ENCODE measurements at regions not wholly inside any gene's neighbourhood (a gene's known extent, or its start where the extent isn't known, plus 50 kb on each side); places are given as distances from the start of the nearest gene placed in this dataset.
A peak's percentile ranks its signal among the peaks of the same experiment; 100 is the strongest.

GRCh38 chr13:38191016-38191415 lies 158.6 kb upstream of the UFM1 start:
- H3K4me1 Mint-ChIP-seq, result peaks cover 9% of the 10 kb centered on the region; the same call in 1 of the 3 replicates
- no peaks in the 10 kb centered on the region for H3K9me3 Mint-ChIP-seq
- Histone ChIP-seq H3K4me1 (ENCODE audit: insufficient read depth) (peaks cover 8% of the 10 kb centered on the region), H4K20me1 (replicated peaks; ENCODE audit: insufficient read depth) (no peaks in the 10 kb centered on the region), H3K4me3 (no peak overlapping the region), H3K27ac (ENCODE audit: low read depth) (no peak overlapping the region), H2AFZ (peak overlapping the region; percentile 30; the same call in 1 of the 2 replicates), H3K4me2 (no peak overlapping the region), H3K36me3 (ENCODE audit: insufficient read depth) (no peaks in the 10 kb centered on the region), H3K9me2 (ENCODE audit: insufficient read depth) (no peaks in the 10 kb centered on the region; the same call in 1 of the 2 replicates), H3K79me2 (replicated peaks; ENCODE audit: insufficient read depth) (no peaks in the 10 kb centered on the region), H3F3A (replicated peaks; ENCODE audit: low read depth) (no peaks in the 10 kb centered on the region), H3K27me3 (ENCODE audit: insufficient read depth) (no peaks in the 10 kb centered on the region)
- H3K4me3 Mint-ChIP-seq, result no peak overlapping the region
- H3K36me3 Mint-ChIP-seq (ENCODE audit: low read depth), result no peaks in the 10 kb centered on the region
- H3K27me3 Mint-ChIP-seq (ENCODE audit: insufficient read depth, low read depth, poor library complexity), result peaks cover 1% of the 10 kb centered on the region
- no peak overlapping the region for H3K27ac Mint-ChIP-seq
- no peak for TF ChIP-seq EZH2 (IDR thresholded peaks at IDR 0.05; ENCODE audit: low read depth, unreplicated experiment)
- TF ChIP-seq NANOG (IDR thresholded peaks at IDR 0.05; ENCODE audit: borderline replicate concordance), result no peak
- TF ChIP-seq JUNB (IDR thresholded peaks at IDR 0.05; ENCODE audit: unreplicated experiment), result no peak
- no peak for TF ChIP-seq ZNF331 (CRISPR knock-in tag; IDR thresholded peaks at IDR 0.05; ENCODE audit: low read depth)
- DNase-seq (ENCODE audit: low spot score), result no peak
- no peak for ATAC-seq

GRCh38 chr13:38180670-38181069 lies 169.0 kb upstream of the UFM1 start:
- DNase-seq (ENCODE audit: low spot score), result no peak
- H3K36me3 Mint-ChIP-seq (ENCODE audit: low read depth), result no peaks in the 10 kb centered on the region
- H3K27me3 ChIP-seq (ENCODE audit: insufficient read depth), result no peaks in the 10 kb centered on the region
- no peaks in the 10 kb centered on the region for H3K9me3 Mint-ChIP-seq
- no peaks in the 10 kb centered on the region for H3K9me2 ChIP-seq (ENCODE audit: insufficient read depth)
- ATAC-seq, result no peak
- peaks cover 12% of the 10 kb centered on the region for H3K4me1 Mint-ChIP-seq
- no peaks in the 10 kb centered on the region for H3F3A ChIP-seq (replicated peaks; ENCODE audit: low read depth)
- H3K27me3 Mint-ChIP-seq (ENCODE audit: insufficient read depth, low read depth, poor library complexity), result no peaks in the 10 kb centered on the region
- no peaks in the 10 kb centered on the region for H3K79me2 ChIP-seq (replicated peaks; ENCODE audit: insufficient read depth)
- H3K27ac Mint-ChIP-seq, result no peak overlapping the region
- no peak overlapping the region for H3K27ac ChIP-seq (ENCODE audit: low read depth)
- no peaks in the 10 kb centered on the region for H4K20me1 ChIP-seq (replicated peaks; ENCODE audit: insufficient read depth)
- no peak overlapping the region for H3K4me2 ChIP-seq
- no peak overlapping the region for H3K4me3 Mint-ChIP-seq
- no peak overlapping the region for H3K4me3 ChIP-seq
- H3K4me1 ChIP-seq (ENCODE audit: insufficient read depth), result no peaks in the 10 kb centered on the region
- H3K36me3 ChIP-seq (ENCODE audit: insufficient read depth), result no peaks in the 10 kb centered on the region
- H2AFZ ChIP-seq, result no peak overlapping the region
- TF ChIP-seq ZNF331 (CRISPR knock-in tag; IDR thresholded peaks at IDR 0.05; ENCODE audit: low read depth), result no peak
- TF ChIP-seq STAT1 (IDR thresholded peaks at IDR 0.05; ENCODE audit: unreplicated experiment), result no peak
- TF ChIP-seq EZH2phosphoT487 (IDR thresholded peaks at IDR 0.05; ENCODE audit: unreplicated experiment), result no peak
- no peak for TF ChIP-seq ZNF462 (CRISPR knock-in tag; IDR thresholded peaks at IDR 0.05)
- TF ChIP-seq JUNB (IDR thresholded peaks at IDR 0.05; ENCODE audit: unreplicated experiment), result no peak
- TF ChIP-seq ZNF114 (CRISPR knock-in tag; IDR thresholded peaks at IDR 0.05), result no peak
- TF ChIP-seq EZH2 (IDR thresholded peaks at IDR 0.05; ENCODE audit: low read depth, unreplicated experiment), result no peak
- no peak for TF ChIP-seq CTCF (conservative IDR thresholded peaks at IDR 0.05; ENCODE audit: low read depth in 2 of 2)
- TF ChIP-seq NANOG (IDR thresholded peaks at IDR 0.05; ENCODE audit: borderline replicate concordance), result no peak
- no peak for TF ChIP-seq POLR2AphosphoS5 (IDR thresholded peaks at IDR 0.05; ENCODE audit: low read depth)
- TF ChIP-seq ETS1 (IDR thresholded peaks at IDR 0.05), result no peak
